ENCODE measurements at regions not wholly inside any gene's neighbourhood (a gene's known extent, or its start where the extent isn't known, plus 50 kb on each side); places are given as distances from the start of the nearest gene placed in this dataset.
A peak's percentile ranks its signal among the peaks of the same experiment; 100 is the strongest.

DNA sequence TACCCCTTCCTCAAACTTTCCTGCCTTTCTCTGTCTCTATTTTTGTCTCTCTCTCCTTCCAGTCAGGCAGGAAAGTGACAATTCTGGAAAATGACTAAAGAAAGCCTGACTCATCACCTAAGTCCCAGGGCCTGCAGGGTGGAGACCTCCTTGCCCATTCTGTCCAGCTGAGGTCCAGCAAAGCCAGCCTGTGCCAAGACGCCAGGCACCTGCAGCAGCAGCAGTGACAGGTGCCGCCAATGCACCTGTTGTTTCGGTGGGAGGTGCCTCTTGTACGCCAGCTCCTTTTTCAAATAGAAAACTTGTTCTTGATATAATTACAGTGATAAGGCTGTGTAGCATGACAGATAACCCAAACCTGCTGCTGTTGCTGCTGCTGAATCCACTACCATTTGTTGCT lies 501.3 kb downstream of the NTRK3 start:
- TF ChIP-seq, protein P1, sequence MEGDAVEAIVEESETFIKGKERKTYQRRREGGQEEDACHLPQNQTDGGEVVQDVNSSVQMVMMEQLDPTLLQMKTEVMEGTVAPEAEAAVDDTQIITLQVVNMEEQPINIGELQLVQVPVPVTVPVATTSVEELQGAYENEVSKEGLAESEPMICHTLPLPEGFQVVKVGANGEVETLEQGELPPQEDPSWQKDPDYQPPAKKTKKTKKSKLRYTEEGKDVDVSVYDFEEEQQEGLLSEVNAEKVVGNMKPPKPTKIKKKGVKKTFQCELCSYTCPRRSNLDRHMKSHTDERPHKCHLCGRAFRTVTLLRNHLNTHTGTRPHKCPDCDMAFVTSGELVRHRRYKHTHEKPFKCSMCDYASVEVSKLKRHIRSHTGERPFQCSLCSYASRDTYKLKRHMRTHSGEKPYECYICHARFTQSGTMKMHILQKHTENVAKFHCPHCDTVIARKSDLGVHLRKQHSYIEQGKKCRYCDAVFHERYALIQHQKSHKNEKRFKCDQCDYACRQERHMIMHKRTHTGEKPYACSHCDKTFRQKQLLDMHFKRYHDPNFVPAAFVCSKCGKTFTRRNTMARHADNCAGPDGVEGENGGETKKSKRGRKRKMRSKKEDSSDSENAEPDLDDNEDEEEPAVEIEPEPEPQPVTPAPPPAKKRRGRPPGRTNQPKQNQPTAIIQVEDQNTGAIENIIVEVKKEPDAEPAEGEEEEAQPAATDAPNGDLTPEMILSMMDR (conservative IDR thresholded peaks at IDR 0.05; ENCODE audit: low read depth, low read length) = no peak
- DNase-seq (ENCODE audit: low read depth) = no peak
- no peak overlapping the region for H3K4me3 ChIP-seq (ENCODE audit: low read depth, low read length)

DNA sequence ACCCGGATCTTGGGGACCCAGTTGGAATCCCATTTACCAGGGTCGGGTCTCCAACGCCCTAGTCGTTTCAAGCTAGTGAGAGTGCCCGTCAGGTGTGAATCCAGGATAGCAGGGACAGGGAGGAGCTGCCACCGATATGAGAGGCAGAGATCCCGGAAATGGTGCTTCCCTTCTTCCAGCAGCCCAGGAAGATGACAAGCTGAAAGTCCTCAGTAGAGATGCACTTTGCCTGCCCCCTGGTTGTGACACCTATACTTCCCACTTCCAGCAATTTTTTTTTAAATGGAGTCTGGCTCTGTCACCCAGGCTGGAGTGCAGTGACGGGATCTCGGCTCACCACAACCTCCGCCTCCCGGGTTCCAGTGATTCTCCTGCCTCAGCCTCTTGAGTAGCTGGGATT lies 503.0 kb downstream of the NTRK3 start:
- DNase-seq (ENCODE audit: low read depth) = no peak
- TF ChIP-seq, protein P1 (conservative IDR thresholded peaks at IDR 0.05; ENCODE audit: low read depth, low read length) = no peak
- H3K4me3 ChIP-seq (ENCODE audit: low read depth, low read length) = no peak overlapping the region

DNA sequence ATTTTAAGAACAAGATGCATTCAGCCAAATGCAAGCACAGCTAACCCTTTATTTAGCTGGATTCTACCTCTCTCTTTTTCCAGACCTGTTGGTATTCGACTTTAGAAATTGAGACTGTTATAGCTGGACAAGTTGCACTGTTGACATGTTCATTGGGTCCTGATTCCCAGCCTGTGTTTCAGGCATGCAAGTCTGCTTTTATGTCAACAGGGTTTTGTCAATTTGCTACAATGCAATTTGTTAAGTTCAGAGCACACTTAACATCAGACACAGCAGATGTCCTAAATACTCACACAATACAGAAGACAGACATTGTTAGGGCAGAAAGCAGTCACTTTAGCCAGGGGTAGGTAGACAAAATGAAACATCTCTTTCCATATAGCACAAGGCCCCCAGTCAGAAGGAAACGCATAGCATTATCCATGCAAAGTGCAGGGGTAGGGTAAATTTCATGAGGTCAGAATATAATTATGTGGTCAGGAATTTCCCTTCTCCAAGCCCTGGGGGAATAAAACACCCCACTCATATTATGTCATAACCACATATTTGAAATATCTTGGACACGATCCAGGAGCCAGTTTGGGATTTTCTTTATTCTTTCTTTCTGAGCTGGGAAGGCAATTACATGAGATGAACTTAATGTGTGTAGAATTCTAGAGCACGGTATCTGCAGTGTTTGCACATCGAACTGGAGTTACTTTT lies 504.1 kb downstream of the NTRK3 start:
- peak; percentile 90 for DNase-seq (ENCODE audit: low read depth)
- no peak overlapping the region for H3K4me3 ChIP-seq (ENCODE audit: low read depth, low read length)
- TF ChIP-seq, protein P1 (conservative IDR thresholded peaks at IDR 0.05; ENCODE audit: low read depth, low read length) = no peak

DNA sequence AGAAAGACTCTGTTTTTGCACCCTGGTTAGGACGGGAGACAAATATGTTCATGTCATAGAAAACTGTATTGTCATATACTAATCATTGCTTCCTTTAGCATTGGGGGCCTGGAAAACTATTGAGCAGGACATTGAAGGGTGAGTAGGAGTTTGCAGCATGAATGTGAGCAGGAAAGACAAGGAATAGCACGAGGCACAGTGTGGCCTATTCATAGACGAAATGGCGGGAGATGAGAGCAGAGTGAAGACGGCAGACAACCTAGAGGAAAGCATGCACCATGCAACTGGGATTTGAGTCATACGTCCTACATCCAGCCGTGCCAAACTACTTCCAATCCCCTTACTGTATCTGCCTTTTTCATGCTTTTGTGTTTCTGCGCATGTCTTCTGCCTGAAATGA lies 508.1 kb downstream of the NTRK3 start:
- TF ChIP-seq, protein P1 (conservative IDR thresholded peaks at IDR 0.05; ENCODE audit: low read depth, low read length) = no peak
- H3K4me3 ChIP-seq (ENCODE audit: low read depth, low read length) = no peak overlapping the region
- no peak for DNase-seq (ENCODE audit: low read depth)

DNA sequence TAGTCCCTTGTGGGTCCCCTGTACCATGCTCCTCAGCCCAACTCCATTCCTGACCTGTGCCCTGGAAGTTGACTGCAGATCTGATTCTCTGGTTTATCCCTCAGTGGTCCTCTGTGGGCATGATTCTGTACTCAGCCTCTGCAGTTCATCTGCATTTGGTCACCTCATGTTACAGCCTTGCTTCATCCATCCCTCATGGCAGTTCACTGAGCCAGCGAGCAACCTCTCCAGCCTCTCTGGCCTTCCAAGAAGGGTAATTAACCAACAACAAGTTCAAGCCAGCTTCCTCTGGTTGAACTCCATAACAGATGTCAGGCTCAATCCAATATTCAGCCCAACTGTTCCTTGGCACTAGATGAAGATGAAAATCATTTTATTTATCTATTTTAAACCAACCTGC lies 509.5 kb downstream of the NTRK3 start:
- TF ChIP-seq, protein P1 (conservative IDR thresholded peaks at IDR 0.05; ENCODE audit: low read depth, low read length) = no peak
- no peak for DNase-seq (ENCODE audit: low read depth)
- no peak overlapping the region for H3K4me3 ChIP-seq (ENCODE audit: low read depth, low read length)

DNA sequence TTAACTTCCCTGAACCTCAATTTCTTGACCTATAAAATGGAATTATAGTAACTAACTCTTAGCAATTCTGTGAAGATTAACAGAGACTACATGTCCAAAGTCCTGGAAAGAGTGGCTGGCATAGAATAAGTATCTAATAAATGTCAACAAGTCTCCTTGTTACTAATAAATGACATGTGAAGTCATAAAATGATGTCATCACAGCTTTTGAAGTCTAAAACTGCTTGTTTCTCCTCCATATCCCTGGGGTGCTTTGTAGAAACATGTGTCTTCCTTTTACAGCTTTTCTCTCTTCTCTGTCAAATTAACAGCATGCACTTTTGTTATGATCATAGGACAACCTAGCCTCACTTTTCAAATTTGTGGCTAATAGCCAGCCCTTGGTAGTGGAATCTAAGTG lies 510.2 kb downstream of the NTRK3 start:
- DNase-seq (ENCODE audit: low read depth) = no peak
- no peak overlapping the region for H3K4me3 ChIP-seq (ENCODE audit: low read depth, low read length)
- TF ChIP-seq, protein P1 (conservative IDR thresholded peaks at IDR 0.05; ENCODE audit: low read depth, low read length) = no peak

DNA sequence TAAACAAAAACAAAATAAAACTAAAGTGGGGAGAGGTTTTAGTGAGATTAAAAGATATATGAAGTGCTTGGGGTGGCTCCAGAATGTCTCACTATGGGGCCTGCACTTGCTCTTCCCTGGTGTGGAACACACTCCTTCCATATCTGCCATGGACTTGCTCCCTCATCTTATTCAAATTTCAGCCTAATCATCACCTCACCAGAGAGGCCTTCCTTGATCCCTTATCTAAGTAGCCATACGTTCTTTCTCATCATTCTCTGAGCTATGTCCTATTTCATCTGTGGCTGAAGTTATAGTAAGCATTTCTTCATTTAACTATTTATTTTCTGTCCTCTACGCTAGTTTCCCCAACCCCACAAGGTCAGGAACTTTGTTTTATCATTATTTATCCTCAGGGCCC lies 511.7 kb downstream of the NTRK3 start:
- H3K4me3 ChIP-seq (ENCODE audit: low read depth, low read length) = no peak overlapping the region
- TF ChIP-seq, protein P1 (conservative IDR thresholded peaks at IDR 0.05; ENCODE audit: low read depth, low read length) = no peak
- DNase-seq (ENCODE audit: low read depth) = no peak

All from choroid plexus epithelial cell (primary cell).